ENCODE measurements at regions not wholly inside any gene's neighbourhood (a gene's known extent, or its start where the extent isn't known, plus 50 kb on each side); places are given as distances from the start of the nearest gene placed in this dataset.

GRCh38 chr6:15825332-15825930 is 162.6 kb upstream of the DTNBP1 start:
- DNase-seq (ENCODE audit: extremely low spot score): no peak
- TF ChIP-seq FOXK2 (IDR thresholded peaks at IDR 0.05): no peak
- TF ChIP-seq CTBP1 (IDR thresholded peaks at IDR 0.05; ENCODE audit: borderline replicate concordance): no peak
- no peak for TF ChIP-seq ELF4 (IDR thresholded peaks at IDR 0.05)
- TF ChIP-seq L3MBTL2 (conservative IDR thresholded peaks at IDR 0.05): no peak
- TF ChIP-seq ZNF384 (IDR thresholded peaks at IDR 0.05): no peak
- no peak for TF ChIP-seq FOXM1 (IDR thresholded peaks at IDR 0.05; ENCODE audit: borderline replicate concordance)
- TF ChIP-seq PKNOX1 (IDR thresholded peaks at IDR 0.05): no peak
- TF ChIP-seq TARDBP (IDR thresholded peaks at IDR 0.05): no peak
- TF ChIP-seq SUZ12 (IDR thresholded peaks at IDR 0.05): no peak
- no peak for TF ChIP-seq HDGF (IDR thresholded peaks at IDR 0.05; ENCODE audit: borderline replicate concordance)
- TF ChIP-seq BHLHE40 (IDR thresholded peaks at IDR 0.05; ENCODE audit: borderline replicate concordance): no peak
- ChIA-PET CTCF (interaction anchor here (1.9 kb wide), 1 partner anchor 303 kb away, joined by 4 read pairs; the partner anchor contains the start of gene MYLIP), POLR2A (no interaction called here)

- POLR2A ChIA-PET: no interaction called here
Measured at GRCh38 chr6:15824811-15825210, 162.0 kb upstream of the DTNBP1 start.

GRCh38 chr6:15823838-15824414 is 161.1 kb upstream of the DTNBP1 start:
- POLR2A ChIA-PET: no interaction called here
- CTCF ChIA-PET: interaction anchor here (1.9 kb wide), 1 partner anchor 305 kb away, joined by 4 read pairs; the partner anchor contains the start of gene MYLIP
- TF ChIP-seq FOXM1 (IDR thresholded peaks at IDR 0.05; ENCODE audit: borderline replicate concordance): no peak
- no peak for TF ChIP-seq SUZ12 (IDR thresholded peaks at IDR 0.05)
- no peak for TF ChIP-seq BHLHE40 (IDR thresholded peaks at IDR 0.05; ENCODE audit: borderline replicate concordance)
- no peak for TF ChIP-seq NFRKB (IDR thresholded peaks at IDR 0.05)
- no peak for TF ChIP-seq ELF4 (IDR thresholded peaks at IDR 0.05)
- DNase-seq (ENCODE audit: extremely low spot score): no peak

More at GRCh38 chr6:15824811-15825210, 162.0 kb upstream of the DTNBP1 start:
- no peak for DNase-seq (ENCODE audit: extremely low spot score)
- TF ChIP-seq PKNOX1 (IDR thresholded peaks at IDR 0.05) (no peak), CTBP1 (IDR thresholded peaks at IDR 0.05; ENCODE audit: borderline replicate concordance) (no peak), TARDBP (IDR thresholded peaks at IDR 0.05) (no peak), HDGF (IDR thresholded peaks at IDR 0.05; ENCODE audit: borderline replicate concordance) (no peak), L3MBTL2 (conservative IDR thresholded peaks at IDR 0.05) (no peak), ARNT (IDR thresholded peaks at IDR 0.05) (no peak), LEF1 (IDR thresholded peaks at IDR 0.05; ENCODE audit: borderline replicate concordance) (no peak), SUZ12 (IDR thresholded peaks at IDR 0.05) (no peak), FOXA1 (IDR thresholded peaks at IDR 0.05) (no peak)
- CTCF ChIA-PET: interaction anchor here (1.9 kb wide), 1 partner anchor 304 kb away, joined by 4 read pairs; the partner anchor contains the start of gene MYLIP

GRCh38 chr6:15822835-15823234 is 160.0 kb upstream of the DTNBP1 start:
- POLR2A ChIA-PET: no interaction called here
- CTCF ChIA-PET: no interaction called here
- TF ChIP-seq FOXK2 (IDR thresholded peaks at IDR 0.05) (no peak), CTBP1 (IDR thresholded peaks at IDR 0.05; ENCODE audit: borderline replicate concordance) (no peak), TARDBP (IDR thresholded peaks at IDR 0.05) (no peak), ZNF384 (IDR thresholded peaks at IDR 0.05) (no peak), SP1 (IDR thresholded peaks at IDR 0.05) (no peak), NFRKB (IDR thresholded peaks at IDR 0.05) (no peak), FOXM1 (IDR thresholded peaks at IDR 0.05; ENCODE audit: borderline replicate concordance) (no peak), FOXA1 (IDR thresholded peaks at IDR 0.05) (no peak), SUZ12 (IDR thresholded peaks at IDR 0.05) (no peak), HDGF (IDR thresholded peaks at IDR 0.05; ENCODE audit: borderline replicate concordance) (no peak), PKNOX1 (IDR thresholded peaks at IDR 0.05) (no peak), L3MBTL2 (conservative IDR thresholded peaks at IDR 0.05) (no peak), LEF1 (IDR thresholded peaks at IDR 0.05; ENCODE audit: borderline replicate concordance) (no peak)
- no peak for DNase-seq (ENCODE audit: extremely low spot score)

- no peak for DNase-seq (ENCODE audit: extremely low spot score)
- ChIA-PET CTCF (no interaction called here), POLR2A (no interaction called here)
- TF ChIP-seq PKNOX1 (IDR thresholded peaks at IDR 0.05) (no peak), SUZ12 (IDR thresholded peaks at IDR 0.05) (no peak), L3MBTL2 (conservative IDR thresholded peaks at IDR 0.05) (no peak), NFRKB (IDR thresholded peaks at IDR 0.05) (no peak), FOXA1 (IDR thresholded peaks at IDR 0.05) (no peak), CTBP1 (IDR thresholded peaks at IDR 0.05; ENCODE audit: borderline replicate concordance) (no peak), TARDBP (IDR thresholded peaks at IDR 0.05) (no peak)
Measured at GRCh38 chr6:15819841-15820240, 157.0 kb upstream of the DTNBP1 start.

GRCh38 chr6:15819226-15819625 is 156.4 kb upstream of the DTNBP1 start:
- ChIA-PET CTCF (no interaction called here), POLR2A (no interaction called here)
- DNase-seq (ENCODE audit: extremely low spot score): no peak
- TF ChIP-seq PKNOX1 (IDR thresholded peaks at IDR 0.05): no peak
- TF ChIP-seq BHLHE40 (IDR thresholded peaks at IDR 0.05; ENCODE audit: borderline replicate concordance): no peak
- TF ChIP-seq FOXM1 (IDR thresholded peaks at IDR 0.05; ENCODE audit: borderline replicate concordance): no peak
- no peak for TF ChIP-seq ZNF384 (IDR thresholded peaks at IDR 0.05)
- TF ChIP-seq ARNT (IDR thresholded peaks at IDR 0.05): no peak
- TF ChIP-seq HDGF (IDR thresholded peaks at IDR 0.05; ENCODE audit: borderline replicate concordance): no peak
- TF ChIP-seq SP1 (IDR thresholded peaks at IDR 0.05): no peak
- no peak for TF ChIP-seq NFRKB (IDR thresholded peaks at IDR 0.05)
- no peak for TF ChIP-seq CTBP1 (IDR thresholded peaks at IDR 0.05; ENCODE audit: borderline replicate concordance)
- no peak for TF ChIP-seq FOXA1 (IDR thresholded peaks at IDR 0.05)
- no peak for TF ChIP-seq TARDBP (IDR thresholded peaks at IDR 0.05)
- TF ChIP-seq L3MBTL2 (conservative IDR thresholded peaks at IDR 0.05): no peak
- TF ChIP-seq LEF1 (IDR thresholded peaks at IDR 0.05; ENCODE audit: borderline replicate concordance): no peak
- no peak for TF ChIP-seq SUZ12 (IDR thresholded peaks at IDR 0.05)
- no peak for TF ChIP-seq FOXK2 (IDR thresholded peaks at IDR 0.05)
- TF ChIP-seq ELF4 (IDR thresholded peaks at IDR 0.05): no peak

Data from HEK293T (cell line).